ENCODE measurements at regions not wholly inside any gene's neighbourhood (a gene's known extent, or its start where the extent isn't known, plus 50 kb on each side); places are given as distances from the start of the nearest gene placed in this dataset.
"Not testable (repeated sequence)": the region's sequence is repeated elsewhere in the genome, so short reads cannot be mapped to it uniquely, and the experiment has no call there.

DNA sequence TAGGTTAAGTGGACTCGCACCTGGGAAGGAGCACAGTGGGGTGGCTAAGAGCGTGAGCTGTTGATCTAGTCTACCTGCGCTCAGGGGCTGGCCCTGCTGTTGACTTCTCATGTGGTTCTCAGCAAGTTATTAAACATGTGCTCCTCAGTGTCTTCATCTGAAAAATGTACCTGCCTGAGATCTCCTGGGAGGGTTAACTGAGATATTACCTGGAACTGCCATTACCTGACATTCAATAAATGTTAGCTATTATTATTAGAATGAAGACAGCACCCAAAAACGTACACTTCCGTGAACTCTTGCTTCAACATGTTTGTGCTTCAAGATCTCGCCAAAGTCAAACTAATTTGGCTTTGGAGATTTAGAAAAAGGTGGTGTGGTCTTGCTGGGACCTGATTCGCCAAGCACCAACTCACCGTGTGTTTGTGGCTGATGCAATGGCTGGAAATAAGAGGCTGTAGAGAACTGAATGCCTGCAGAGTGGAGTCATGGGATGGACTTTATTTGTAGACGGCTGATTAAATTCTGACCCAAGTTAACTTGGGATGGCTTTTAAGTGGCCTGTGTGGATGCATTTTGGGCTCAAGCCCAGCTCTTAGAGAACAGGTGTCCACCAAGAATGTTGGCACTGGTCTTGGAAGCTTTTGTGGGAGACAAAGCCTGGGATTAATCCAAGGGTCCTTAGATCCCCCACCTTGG, 692.9 kb downstream of the QKI start:
- no peak for DNase-seq

GRCh38 chr6:164106345-164106769, 691.8 kb downstream of the QKI start:
- no peak for DNase-seq

- DNase-seq, result no peak
Measured at GRCh38 chr6:164105705-164106104, 691.2 kb downstream of the QKI start.

DNA sequence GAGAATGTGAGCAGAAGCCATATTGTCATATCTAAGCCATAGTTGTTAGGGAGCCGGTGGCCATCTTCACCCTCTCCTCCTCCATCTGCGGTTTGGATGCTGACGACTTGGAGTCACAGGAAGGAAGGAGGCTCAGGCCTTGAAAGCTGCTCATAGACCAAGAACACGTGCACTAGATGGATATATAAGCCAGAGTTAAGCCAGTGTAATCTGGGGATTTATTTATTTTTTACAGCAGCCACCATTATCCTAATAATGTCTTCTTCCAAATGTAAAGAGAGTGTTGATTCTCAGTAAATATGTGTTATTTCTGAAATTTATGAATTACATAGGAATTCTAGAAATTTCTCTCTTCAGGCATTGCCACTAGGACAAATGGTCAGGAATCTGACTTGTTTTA, 689.9 kb downstream of the QKI start:
- no peak for DNase-seq

DNA sequence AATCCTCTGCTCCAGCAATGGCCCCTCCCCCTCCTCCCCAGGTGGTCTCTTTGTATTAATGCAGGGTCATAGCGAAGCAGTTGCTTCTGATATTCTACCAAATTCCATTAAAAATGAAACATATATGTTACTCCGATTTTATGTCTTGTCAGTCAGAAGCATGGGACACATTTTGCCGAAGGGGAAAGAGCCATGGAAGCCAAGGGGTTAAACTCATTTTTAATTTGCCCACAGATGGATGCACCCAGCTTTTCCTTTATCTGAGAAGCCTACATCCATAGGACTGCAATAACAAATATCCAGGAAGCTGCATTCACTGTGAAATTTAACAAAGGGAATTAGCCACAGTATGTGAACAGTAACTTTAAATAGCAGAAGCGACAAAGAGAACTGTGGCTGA, 688.2 kb downstream of the QKI start:
- DNase-seq, result no peak

- no peak for DNase-seq
Measured at GRCh38 chr6:164101859-164102258, 687.3 kb downstream of the QKI start.

DNA sequence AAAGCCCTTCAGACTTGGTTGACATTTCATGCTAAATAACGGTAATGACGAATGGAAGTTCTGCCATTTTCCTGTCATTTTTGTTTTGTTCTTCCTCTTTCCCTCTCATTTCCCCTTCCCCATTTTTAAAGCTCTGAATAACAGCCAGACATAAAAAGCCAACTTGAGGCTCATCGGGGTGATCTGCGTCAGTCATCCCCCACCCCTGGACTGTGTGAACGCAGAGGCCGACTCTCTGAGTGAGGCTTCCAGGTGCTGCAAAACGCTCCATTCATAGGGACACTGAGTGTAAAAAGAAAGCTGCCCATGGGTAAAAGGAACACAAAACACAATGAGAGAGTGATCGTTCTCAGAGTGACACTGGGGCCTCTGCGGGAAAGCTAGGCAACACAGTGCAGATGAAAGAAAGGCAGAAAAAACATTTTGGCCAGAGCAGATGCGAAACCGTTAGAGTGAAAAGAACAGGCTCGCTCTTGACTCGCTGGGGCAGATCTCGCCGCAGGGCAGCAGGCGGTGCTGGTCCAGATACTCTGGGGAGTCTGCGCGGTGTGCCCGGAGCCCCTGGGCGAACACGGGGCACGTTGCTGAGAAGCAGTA, 684.8 kb downstream of the QKI start:
- DNase-seq, result no peak

DNA sequence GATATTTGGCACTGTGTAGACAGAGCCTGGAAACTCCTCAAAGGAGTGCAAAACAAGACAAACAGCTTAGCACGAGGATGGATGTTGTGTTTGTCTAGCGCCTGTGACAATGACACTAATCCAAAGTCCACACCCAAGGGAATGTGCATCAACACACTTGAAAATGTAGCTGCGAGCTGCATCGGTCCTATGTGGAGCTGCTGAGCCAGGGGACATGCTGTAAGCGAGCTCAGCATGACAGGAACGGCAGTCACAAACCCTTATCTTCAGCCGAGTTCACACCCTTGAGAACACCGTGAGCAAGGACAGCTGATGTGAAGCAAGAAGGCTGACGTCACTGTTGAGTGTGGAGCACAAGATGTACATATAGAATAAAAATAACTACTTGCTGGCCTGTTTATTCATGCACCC, 684.3 kb downstream of the QKI start:
- DNase-seq, result peak in 1 of 2 donors; percentile 23

DNA sequence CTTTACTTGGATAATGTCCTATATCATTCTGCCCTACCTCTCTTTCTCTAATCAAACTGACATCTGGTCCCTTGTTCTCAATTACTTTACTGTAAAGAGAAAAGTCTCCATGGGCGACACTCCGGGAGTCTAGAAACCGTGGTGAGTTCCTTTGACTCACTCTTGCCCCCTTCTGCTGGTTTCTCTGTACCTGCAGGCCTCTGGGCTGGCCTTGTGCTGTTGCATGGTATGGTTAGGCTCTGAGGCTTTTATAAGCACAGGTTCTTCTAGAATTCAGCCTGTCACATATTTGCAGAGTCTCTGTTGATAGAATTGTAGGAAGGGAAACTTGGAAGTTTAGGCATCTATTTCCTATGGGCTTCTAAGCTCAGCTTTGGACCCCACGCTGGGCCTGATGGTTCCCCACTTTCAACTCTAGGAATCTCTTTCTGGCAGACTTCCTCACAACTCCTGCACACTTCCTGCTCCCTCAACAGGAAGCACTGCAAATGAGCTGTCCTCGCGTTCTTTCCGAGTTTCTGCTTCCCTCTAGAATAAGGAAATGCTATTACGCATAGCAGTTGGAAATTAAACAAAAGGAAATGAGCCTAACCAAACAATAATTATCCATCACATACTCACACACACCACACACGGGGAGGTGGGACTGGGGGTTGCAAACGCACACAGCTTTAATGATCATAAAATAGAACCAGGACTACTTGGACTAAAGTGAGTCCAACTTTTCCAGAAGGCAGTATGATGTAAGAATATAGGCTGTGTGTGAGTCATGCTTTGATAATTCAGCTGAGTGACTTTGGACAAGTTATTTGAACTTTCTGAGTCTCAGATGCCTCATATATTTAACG, 683.3 kb downstream of the QKI start:
- peak; percentile 36 to 45 for DNase-seq

DNA sequence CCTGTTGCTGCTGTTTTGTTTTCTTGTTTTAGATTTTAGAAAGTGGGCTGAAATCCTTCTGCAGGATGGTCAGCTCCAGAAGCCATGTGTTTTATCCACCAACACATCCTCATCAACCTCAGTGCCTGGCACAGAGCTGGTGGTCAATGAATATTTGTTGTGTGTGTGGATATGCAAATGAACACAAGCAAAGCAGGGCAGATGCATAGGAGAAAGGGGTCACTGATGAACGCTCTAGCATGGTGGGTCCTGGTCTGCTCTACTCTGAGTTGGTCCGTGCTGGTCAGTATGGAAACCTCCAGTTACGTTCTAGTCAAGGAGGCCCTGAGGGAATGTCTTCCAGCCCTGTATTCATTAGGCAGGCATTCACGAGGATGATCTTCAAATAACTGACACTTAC, 682.5 kb downstream of the QKI start:
- DNase-seq, result no peak

GRCh38 chr6:164095056-164095455, 680.5 kb downstream of the QKI start:
- DNase-seq, result no peak

DNA sequence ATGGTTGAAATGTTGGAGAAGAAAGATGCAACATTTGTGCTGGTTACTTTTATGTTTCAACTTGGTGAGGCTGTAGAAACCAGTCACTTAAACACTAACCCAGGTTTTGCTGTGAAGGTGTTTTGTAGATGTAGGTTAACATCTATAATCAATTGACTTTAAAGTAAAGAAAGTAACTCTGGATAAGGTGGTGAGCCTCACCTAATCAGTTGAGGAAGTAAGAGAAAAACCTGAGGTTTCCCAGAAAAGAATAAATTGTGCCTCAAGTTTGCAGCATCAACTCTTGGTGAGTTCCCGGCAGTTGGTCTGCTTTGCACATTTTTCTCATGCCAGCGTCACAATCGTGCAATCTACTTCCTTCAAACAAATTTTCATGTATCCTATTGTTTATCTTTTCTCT, 673.4 kb downstream of the QKI start:
- no peak for DNase-seq

DNA sequence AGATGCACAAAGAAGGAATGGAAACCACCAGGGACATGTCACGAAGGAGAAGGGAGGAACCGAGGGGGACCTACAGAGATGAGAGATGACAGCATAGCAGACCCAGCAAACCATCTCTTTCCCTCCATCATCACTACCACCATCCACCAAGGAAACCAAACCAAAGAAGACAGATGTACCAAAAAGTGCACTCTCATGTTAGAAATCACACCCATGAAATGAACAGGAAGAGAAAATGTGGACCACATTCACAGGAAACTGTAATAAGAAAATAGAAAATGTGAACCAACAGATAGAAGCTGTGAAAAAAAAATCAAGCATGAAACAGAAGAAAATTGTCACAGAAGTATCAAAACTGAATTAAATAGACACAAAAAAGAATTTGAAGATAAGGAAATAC, 672.7 kb downstream of the QKI start:
- DNase-seq, result no peak

- no peak for DNase-seq
Measured at GRCh38 chr6:164086076-164086887, 671.8 kb downstream of the QKI start.

DNA sequence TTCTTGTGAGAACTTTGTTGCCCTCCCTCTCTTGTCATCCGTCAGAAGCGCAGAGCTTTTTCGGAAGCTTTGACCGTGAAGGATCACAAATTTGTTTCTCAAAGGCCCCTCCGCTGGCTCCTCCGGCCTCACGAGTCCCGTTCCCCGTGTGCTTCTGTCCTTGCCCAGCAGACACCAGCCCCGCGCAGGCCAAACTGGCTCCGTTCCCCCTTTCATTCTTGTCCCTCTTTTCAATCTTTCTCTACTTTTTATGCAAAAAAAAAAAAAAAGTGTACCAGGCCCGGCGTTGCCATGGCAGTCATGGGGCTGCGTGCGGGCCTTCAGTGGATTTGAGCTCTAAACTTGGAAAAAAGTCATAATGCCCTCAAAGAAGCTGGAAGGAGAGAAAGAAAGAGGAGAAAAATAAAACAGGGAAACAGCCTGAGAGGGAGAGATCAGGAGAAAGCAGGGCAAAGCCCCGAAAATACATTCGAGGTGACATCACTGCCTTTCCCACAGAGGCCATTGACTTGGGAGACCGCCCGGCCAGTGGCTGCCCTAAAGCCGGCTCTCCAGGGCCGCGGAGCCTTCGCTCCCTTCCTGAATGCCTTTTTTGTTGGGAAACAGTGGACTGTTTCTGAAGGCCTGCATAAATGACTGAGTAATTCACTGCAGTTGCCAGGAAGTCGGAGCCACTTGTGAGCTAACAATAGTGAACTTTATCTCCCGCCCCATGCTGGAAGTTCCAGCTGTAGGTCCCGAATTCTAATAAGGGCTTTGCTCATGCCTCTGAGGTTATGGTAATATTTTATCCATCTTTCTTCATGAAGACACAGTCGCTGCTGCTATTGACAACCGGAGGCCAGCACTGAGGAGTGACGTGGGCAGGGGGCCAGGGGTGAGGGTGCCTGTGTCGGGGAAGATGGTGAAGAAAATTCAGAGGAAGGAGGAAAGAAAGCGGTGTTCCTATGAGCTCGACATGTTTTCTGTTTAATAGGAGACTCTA, 670.9 kb downstream of the QKI start:
- peak in 1 of 2 donors; percentile 23 for DNase-seq

DNA sequence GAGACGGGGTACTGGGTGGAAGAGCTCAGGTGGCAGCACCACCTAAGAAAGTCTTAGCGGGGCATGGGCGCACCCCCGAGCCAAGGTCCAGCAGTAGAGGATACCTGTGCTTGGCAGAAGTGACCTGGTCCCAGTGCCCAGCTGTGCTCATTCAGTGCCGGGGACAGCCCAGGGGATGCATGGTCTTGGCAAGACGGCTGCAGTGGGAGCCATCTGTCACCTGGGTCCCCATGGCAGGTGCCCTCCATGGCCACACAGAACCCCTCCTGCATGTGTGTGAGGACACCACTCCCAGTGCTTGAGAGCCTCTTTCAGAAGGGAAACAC, 664.7 kb downstream of the QKI start:
- no peak for DNase-seq

- DNase-seq, result no peak
Measured at GRCh38 chr6:164078532-164079274, 664.2 kb downstream of the QKI start.

- not testable (repeated sequence) for DNase-seq
Measured at GRCh38 chr6:164076818-164077532, 662.5 kb downstream of the QKI start.

DNA sequence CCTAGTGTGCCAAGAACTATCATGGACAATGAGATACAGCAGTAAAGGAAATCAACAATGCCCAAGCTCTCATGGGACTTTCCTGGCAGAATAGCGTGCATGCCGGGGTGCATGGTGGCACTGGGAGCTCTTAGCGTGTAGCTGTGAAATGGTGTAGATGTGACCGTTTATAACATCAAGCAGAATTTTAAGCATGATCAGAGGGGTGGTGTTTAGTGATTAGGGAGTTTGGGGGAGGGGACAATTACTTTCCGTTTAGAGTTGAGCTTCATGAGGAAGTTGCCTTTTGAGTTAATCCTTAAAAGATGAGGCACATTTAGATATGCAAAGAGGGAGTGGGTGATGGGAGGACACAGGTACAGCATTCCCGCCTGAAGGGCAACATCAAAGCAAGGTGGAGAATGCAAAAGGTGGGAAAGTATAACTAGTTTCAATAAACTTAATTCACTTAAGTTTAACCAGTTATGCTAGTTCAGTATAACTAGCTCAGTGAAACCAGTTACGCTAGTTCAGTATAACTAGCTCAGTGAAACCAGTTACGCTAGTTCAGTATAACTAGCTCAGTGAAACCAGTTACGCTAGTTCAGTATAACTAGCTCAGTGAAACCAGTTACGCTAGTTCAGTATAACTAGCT, 661.6 kb downstream of the QKI start:
- no peak for DNase-seq
